ENCODE measurements at regions not wholly inside any gene's neighbourhood (a gene's known extent, or its start where the extent isn't known, plus 50 kb on each side); places are given as distances from the start of the nearest gene placed in this dataset.

DNA sequence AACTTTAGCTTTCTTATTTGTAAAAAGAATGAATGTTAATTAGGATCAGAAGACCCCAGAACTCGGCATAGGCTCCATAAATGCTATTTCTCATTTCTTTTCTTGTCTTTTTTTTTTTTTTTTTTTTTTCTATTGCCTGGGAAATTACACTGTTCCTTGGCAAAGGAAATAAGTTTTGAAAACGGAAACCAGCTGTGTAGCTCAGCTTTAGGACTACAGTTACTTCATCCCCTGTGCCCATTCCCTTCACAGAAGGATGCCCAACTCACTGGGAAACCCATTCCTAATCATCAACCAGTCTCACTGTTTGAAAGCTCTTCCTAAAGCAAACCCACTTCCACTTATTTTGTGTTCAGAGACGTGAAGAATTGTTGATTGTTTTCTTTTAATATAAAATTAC is 254.0 kb upstream of the IL12A start:
- no TSS peak for BruUV-seq (replicated peaks)
- Mint-ChIP-seq H3K9me3 (ENCODE audit: unreplicated experiment) (no peaks in the 10 kb centered on the region), H3K4me1 (ENCODE audit: low read depth, unreplicated experiment) (peaks cover 42% of the 10 kb centered on the region), H3K36me3 (ENCODE audit: insufficient read depth, unreplicated experiment) (peaks cover 37% of the 10 kb centered on the region), H3K4me3 (ENCODE audit: unreplicated experiment) (peak overlapping the region; percentile 43), H3K27ac (ENCODE audit: unreplicated experiment) (no peak overlapping the region), H3K27me3 (ENCODE audit: insufficient read depth, unreplicated experiment) (no peaks in the 10 kb centered on the region)
- intact Hi-C loops (cut with micrococcal nuclease; ENCODE audit: unreplicated experiment) = loop anchor here (10.0 kb wide), 1 partner anchor 270 kb away; no protein-coding TSS in a partner anchor
- Histone ChIP-seq H3K36me3 (ENCODE audit: control insufficient read depth, insufficient read depth, low read length) (no peaks in the 10 kb centered on the region), H3K4me1 (peaks cover 67% of the 10 kb centered on the region), H3K9me3 (no peaks in the 10 kb centered on the region), H3K27me3 (replicated peaks; ENCODE audit: control insufficient read depth, insufficient read depth, low read length) (no peaks in the 10 kb centered on the region), H3K4me3 (ENCODE audit: low read depth, low read length) (no peak overlapping the region)
- CTCF ChIA-PET = no interaction called here
- POLR2A ChIA-PET = no interaction called here
- DNase-seq = no peak
- TF ChIP-seq, protein P1, sequence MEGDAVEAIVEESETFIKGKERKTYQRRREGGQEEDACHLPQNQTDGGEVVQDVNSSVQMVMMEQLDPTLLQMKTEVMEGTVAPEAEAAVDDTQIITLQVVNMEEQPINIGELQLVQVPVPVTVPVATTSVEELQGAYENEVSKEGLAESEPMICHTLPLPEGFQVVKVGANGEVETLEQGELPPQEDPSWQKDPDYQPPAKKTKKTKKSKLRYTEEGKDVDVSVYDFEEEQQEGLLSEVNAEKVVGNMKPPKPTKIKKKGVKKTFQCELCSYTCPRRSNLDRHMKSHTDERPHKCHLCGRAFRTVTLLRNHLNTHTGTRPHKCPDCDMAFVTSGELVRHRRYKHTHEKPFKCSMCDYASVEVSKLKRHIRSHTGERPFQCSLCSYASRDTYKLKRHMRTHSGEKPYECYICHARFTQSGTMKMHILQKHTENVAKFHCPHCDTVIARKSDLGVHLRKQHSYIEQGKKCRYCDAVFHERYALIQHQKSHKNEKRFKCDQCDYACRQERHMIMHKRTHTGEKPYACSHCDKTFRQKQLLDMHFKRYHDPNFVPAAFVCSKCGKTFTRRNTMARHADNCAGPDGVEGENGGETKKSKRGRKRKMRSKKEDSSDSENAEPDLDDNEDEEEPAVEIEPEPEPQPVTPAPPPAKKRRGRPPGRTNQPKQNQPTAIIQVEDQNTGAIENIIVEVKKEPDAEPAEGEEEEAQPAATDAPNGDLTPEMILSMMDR (IDR thresholded peaks at IDR 0.05; ENCODE audit: insufficient read depth in 1 of 2, low read depth in 1 of 2, low read length in 1 of 2, severe bottlenecking in 1 of 2, unreplicated experiment in 1 of 2) = no peak

DNA sequence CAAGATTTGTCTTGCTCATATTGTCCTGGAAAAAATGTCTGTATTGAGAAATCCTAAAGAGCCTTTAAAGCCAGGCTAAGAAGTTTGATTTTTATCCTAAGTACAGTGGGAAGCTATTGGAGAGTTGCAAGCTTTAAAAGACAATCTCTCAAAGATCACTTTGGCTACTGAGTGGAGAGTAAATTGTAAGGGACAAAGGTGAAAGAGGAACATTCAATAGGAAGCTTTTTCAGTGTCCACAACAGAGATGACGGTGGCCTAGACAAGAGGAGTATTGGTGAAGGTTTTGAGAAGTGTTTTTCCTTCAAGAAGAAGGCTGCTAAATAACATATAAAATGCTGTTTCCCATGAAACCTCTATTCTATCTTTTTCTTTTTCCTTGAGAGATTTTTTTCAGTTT is 249.5 kb upstream of the IL12A start:
- Histone ChIP-seq H3K9me3 (no peaks in the 10 kb centered on the region), H3K27me3 (replicated peaks; ENCODE audit: control insufficient read depth, insufficient read depth, low read length) (no peaks in the 10 kb centered on the region), H3K4me3 (ENCODE audit: low read depth, low read length) (no peak overlapping the region), H3K4me1 (peaks cover 56% of the 10 kb centered on the region), H3K36me3 (ENCODE audit: control insufficient read depth, insufficient read depth, low read length) (no peaks in the 10 kb centered on the region; the same call in 1 of the 2 replicates)
- intact Hi-C loops (cut with micrococcal nuclease; ENCODE audit: unreplicated experiment) = loop anchor here (10.0 kb wide), 1 partner anchor 274 kb away; no protein-coding TSS in a partner anchor
- DNase-seq = no peak
- peaks cover 25% of the 10 kb centered on the region for H3K36me3 Mint-ChIP-seq (ENCODE audit: insufficient read depth, unreplicated experiment)
- BruUV-seq (replicated peaks) = no TSS peak
- H3K4me1 Mint-ChIP-seq (ENCODE audit: low read depth, unreplicated experiment) = peaks cover 40% of the 10 kb centered on the region
- H3K9me3 Mint-ChIP-seq (ENCODE audit: unreplicated experiment) = no peaks in the 10 kb centered on the region
- ChIA-PET CTCF (interaction anchor here (0.6 kb wide), 1 partner anchor 100 kb away, joined by 3 read pairs; the partner anchor contains the start of gene SCHIP1), POLR2A (no interaction called here)
- no peak overlapping the region for H3K4me3 Mint-ChIP-seq (ENCODE audit: unreplicated experiment)
- TF ChIP-seq, protein P1 (IDR thresholded peaks at IDR 0.05; ENCODE audit: insufficient read depth in 1 of 2, low read depth in 1 of 2, low read length in 1 of 2, severe bottlenecking in 1 of 2, unreplicated experiment in 1 of 2) = no peak
- no peaks in the 10 kb centered on the region for H3K27me3 Mint-ChIP-seq (ENCODE audit: insufficient read depth, unreplicated experiment)
- H3K27ac Mint-ChIP-seq (ENCODE audit: unreplicated experiment) = peak overlapping the region; percentile 0

DNA sequence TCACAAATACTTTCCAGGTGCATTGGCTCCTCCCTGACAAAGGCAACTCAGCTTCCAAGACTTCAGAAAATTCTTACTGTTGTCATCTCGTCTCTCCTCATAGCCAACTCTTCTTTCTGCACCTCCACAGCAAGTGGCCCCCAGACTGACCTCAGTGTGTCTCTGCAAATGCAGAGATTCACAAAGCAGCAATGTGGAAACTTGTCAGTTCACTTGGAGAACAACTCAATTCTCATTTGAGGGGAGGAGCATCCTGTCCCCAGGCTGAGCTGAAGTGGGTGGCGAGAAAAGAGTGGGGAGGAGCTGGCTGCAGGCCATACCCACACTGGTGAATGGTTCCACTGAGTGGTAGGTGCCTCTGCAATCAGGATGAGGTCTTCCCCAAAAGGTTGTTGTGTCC is 248.7 kb upstream of the IL12A start:
- Histone ChIP-seq H3K27me3 (replicated peaks; ENCODE audit: control insufficient read depth, insufficient read depth, low read length) (no peaks in the 10 kb centered on the region), H3K4me3 (ENCODE audit: low read depth, low read length) (no peak overlapping the region), H3K9me3 (no peaks in the 10 kb centered on the region), H3K4me1 (peaks cover 49% of the 10 kb centered on the region), H3K36me3 (ENCODE audit: control insufficient read depth, insufficient read depth, low read length) (no peaks in the 10 kb centered on the region; the same call in 1 of the 2 replicates)
- Mint-ChIP-seq H3K9me3 (ENCODE audit: unreplicated experiment) (no peaks in the 10 kb centered on the region), H3K36me3 (ENCODE audit: insufficient read depth, unreplicated experiment) (peaks cover 20% of the 10 kb centered on the region), H3K4me3 (ENCODE audit: unreplicated experiment) (no peak overlapping the region), H3K27me3 (ENCODE audit: insufficient read depth, unreplicated experiment) (no peaks in the 10 kb centered on the region), H3K27ac (ENCODE audit: unreplicated experiment) (peak overlapping the region; percentile 29), H3K4me1 (ENCODE audit: low read depth, unreplicated experiment) (peaks cover 43% of the 10 kb centered on the region)
- DNase-seq = no peak
- ChIA-PET CTCF (no interaction called here), POLR2A (no interaction called here)
- BruUV-seq (replicated peaks) = no TSS peak
- TF ChIP-seq, protein P1 (IDR thresholded peaks at IDR 0.05; ENCODE audit: insufficient read depth in 1 of 2, low read depth in 1 of 2, low read length in 1 of 2, severe bottlenecking in 1 of 2, unreplicated experiment in 1 of 2) = no peak
- intact Hi-C loops (cut with micrococcal nuclease; ENCODE audit: unreplicated experiment) = loop anchor here (10.0 kb wide), 1 partner anchor 275 kb away; no protein-coding TSS in a partner anchor
